NCI-H146 treated with DMSO at 0.1 percent for 48 hours (cell line): ENCODE measurements at regions not wholly inside any gene's neighbourhood (a gene's known extent, or its start where the extent isn't known, plus 50 kb on each side); places are given as distances from the start of the nearest gene placed in this dataset.

Source experiments
- DNase-seq: peaks from one replicate; lab custom pipeline; 2025; ENCODE audit not compliant: unreplicated experiment; lab: John Stamatoyannopoulos, UW

- no peak for DNase-seq
Measured at GRCh38 chr14:101363261-101363555, 198.1 kb upstream of the DIO3 start.

- no peak for DNase-seq
Measured at GRCh38 chr14:101363880-101364391, 197.4 kb upstream of the DIO3 start.

GRCh38 chr14:101364503-101365328, 196.6 kb upstream of the DIO3 start:
- no peak for DNase-seq

GRCh38 chr14:101365329-101366158, 195.8 kb upstream of the DIO3 start:
- no peak for DNase-seq

GRCh38 chr14:101367421-101368261, 193.7 kb upstream of the DIO3 start:
- DNase-seq: no peak

GRCh38 chr14:101368629-101369028, 192.7 kb upstream of the DIO3 start:
- DNase-seq: no peak

GRCh38 chr14:101369194-101369915, 191.9 kb upstream of the DIO3 start:
- DNase-seq: no peak

- no peak for DNase-seq
Measured at GRCh38 chr14:101369916-101370592, 191.2 kb upstream of the DIO3 start.

GRCh38 chr14:101370593-101371569, 190.4 kb upstream of the DIO3 start:
- no peak for DNase-seq

- no peak for DNase-seq
Measured at GRCh38 chr14:101371799-101372793, 189.2 kb upstream of the DIO3 start.

- no peak for DNase-seq
Measured at GRCh38 chr14:101372894-101373620, 188.2 kb upstream of the DIO3 start.

GRCh38 chr14:101373690-101374295, 187.5 kb upstream of the DIO3 start:
- no peak for DNase-seq

- no peak for DNase-seq
Measured at GRCh38 chr14:101374373-101375338, 186.6 kb upstream of the DIO3 start.

- no peak for DNase-seq
Measured at GRCh38 chr14:101377069-101377468, 184.2 kb upstream of the DIO3 start.

- no peak for DNase-seq
Measured at GRCh38 chr14:101379842-101380241, 181.5 kb upstream of the DIO3 start.
